ENCODE measurements at regions not wholly inside any gene's neighbourhood (a gene's known extent, or its start where the extent isn't known, plus 50 kb on each side); places are given as distances from the start of the nearest gene placed in this dataset.

DNA sequence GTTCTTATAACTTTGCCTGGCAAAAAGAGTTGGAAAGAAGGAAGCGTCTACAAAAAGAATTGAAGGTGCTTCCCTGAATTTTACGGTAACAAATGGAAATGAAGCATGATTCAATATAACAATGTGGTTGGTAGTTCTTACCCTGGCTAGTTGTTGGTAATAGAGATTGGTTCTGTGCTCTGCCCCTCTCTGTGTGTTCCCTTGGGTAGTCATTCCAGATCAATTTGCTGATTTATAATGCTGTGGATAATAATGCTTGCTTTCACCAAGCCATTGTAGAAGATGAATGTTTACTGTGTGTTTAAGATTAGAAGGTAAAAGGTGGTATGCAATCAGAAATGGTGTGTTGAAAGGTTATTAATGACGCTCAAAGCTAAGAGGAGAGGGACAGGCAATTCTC, 577.8 kb upstream of the NXPH2 start:
- H3K36me3 ChIP-seq, result no peaks in the 10 kb centered on the region
- intact Hi-C loops (cut with DNase I), result no loop called here
- H3K4me1 ChIP-seq, result no peaks in the 10 kb centered on the region
- no peak for DNase-seq (ENCODE audit: extremely low spot score)
- 92% methylated on average over 3 of the region's 3 CpGs for WGBS
- H3K4me3 ChIP-seq, result no peak overlapping the region
- no peaks in the 10 kb centered on the region for H3K9me3 ChIP-seq
- H3K27me3 ChIP-seq, result no peaks in the 10 kb centered on the region
- no peak overlapping the region for H3K27ac ChIP-seq (replicated peaks in 1 of 4)
- TF ChIP-seq POLR2A (IDR thresholded peaks at IDR 0.05; ENCODE audit: low read depth) (no peak), EP300 (IDR thresholded peaks at IDR 0.05) (no peak), POLR2AphosphoS5 (IDR thresholded peaks at IDR 0.05) (no peak)
- TF ChIP-seq, protein P1, sequence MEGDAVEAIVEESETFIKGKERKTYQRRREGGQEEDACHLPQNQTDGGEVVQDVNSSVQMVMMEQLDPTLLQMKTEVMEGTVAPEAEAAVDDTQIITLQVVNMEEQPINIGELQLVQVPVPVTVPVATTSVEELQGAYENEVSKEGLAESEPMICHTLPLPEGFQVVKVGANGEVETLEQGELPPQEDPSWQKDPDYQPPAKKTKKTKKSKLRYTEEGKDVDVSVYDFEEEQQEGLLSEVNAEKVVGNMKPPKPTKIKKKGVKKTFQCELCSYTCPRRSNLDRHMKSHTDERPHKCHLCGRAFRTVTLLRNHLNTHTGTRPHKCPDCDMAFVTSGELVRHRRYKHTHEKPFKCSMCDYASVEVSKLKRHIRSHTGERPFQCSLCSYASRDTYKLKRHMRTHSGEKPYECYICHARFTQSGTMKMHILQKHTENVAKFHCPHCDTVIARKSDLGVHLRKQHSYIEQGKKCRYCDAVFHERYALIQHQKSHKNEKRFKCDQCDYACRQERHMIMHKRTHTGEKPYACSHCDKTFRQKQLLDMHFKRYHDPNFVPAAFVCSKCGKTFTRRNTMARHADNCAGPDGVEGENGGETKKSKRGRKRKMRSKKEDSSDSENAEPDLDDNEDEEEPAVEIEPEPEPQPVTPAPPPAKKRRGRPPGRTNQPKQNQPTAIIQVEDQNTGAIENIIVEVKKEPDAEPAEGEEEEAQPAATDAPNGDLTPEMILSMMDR (IDR thresholded peaks at IDR 0.05), result no peak

DNA sequence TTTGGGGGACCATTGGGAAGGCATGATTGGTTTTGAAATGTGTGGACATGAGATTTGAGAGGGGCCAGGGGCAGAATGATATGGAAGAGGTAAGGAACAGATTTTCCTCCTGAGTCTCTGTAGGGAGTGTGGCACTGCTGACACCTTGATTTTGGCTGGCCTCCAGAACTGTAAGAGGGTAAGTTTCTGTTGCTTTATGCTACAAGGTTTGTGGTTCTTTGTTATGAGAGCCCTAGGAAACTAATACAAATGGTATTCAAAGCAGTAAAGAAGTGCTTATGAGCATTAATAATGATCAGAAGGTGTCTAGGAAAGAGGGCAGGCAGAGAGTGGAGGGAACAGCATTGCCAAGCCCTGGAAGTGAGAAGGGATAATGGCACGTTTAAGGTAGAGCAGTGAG, 574.3 kb upstream of the NXPH2 start:
- no peaks in the 10 kb centered on the region for H3K4me1 ChIP-seq
- no peak for DNase-seq (ENCODE audit: extremely low spot score)
- H3K36me3 ChIP-seq, result no peaks in the 10 kb centered on the region
- intact Hi-C loops (cut with DNase I), result no loop called here
- TF ChIP-seq, protein P1 (IDR thresholded peaks at IDR 0.05), result no peak
- no peak overlapping the region for H3K4me3 ChIP-seq
- H3K9me3 ChIP-seq, result no peaks in the 10 kb centered on the region
- WGBS, result 48% methylated on average over 1 of the region's 1 CpG
- no peaks in the 10 kb centered on the region for H3K27me3 ChIP-seq
- H3K27ac ChIP-seq (replicated peaks in 1 of 4), result no peak overlapping the region

DNA sequence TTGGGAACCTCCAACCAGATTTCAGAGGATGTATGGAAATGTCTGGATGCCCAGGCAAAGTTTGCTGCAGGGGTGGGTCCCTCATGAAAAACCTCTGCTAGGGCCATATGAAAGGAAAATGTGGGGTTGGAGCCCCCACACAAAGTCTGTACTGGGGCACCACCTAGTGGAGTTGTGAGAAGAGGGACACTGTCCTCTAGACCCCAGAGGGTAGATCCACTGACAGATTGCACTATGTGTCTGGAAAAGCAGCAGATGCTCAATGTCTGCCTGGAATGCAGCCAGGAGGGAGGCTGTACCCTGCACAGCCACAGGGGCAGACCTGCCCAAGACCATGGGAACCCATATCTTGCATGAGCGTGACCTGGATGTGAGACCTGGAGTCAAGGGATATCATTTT, 573.7 kb upstream of the NXPH2 start:
- Histone ChIP-seq H3K27me3 (no peaks in the 10 kb centered on the region), H3K36me3 (no peaks in the 10 kb centered on the region), H3K4me3 (no peak overlapping the region), H3K9me3 (no peaks in the 10 kb centered on the region), H3K27ac (replicated peaks in 1 of 4) (no peak overlapping the region), H3K4me1 (no peaks in the 10 kb centered on the region)
- intact Hi-C loops (cut with DNase I), result no loop called here
- 100% methylated on average over 1 of the region's 1 CpG for whole genome bisulfite sequencing
- no peak for TF ChIP-seq POLR2A (IDR thresholded peaks at IDR 0.05; ENCODE audit: low read depth)
- TF ChIP-seq EP300 (IDR thresholded peaks at IDR 0.05), result no peak
- TF ChIP-seq, protein P1 (IDR thresholded peaks at IDR 0.05), result no peak
- no peak for TF ChIP-seq POLR2AphosphoS5 (IDR thresholded peaks at IDR 0.05)
- no peak for DNase-seq (ENCODE audit: extremely low spot score)

DNA sequence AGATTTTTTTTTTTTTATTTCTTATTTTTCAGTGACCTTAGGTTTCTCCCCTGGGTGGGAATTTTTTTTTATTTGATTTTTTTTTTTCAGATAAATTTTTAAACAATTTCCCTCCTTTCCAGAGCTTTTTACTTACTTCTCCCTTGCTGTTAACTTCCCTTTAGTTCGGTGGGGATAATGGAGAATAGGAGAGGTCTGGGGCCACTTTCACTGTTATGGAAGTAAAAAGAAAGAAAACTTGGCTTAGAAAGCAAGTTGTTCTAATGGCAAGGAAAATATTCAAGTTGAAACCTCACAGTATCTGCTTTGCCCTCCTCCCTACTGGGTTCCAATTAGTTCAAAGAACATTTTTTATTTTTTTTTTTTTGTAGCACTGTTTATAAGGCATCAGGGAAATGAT, 537.1 kb upstream of the NXPH2 start:
- no peaks in the 10 kb centered on the region for H3K27me3 ChIP-seq
- no peaks in the 10 kb centered on the region for H3K4me1 ChIP-seq
- WGBS, result 55% methylated on average over 1 of the region's 1 CpG
- H3K4me3 ChIP-seq, result no peak overlapping the region
- TF ChIP-seq POLR2A (IDR thresholded peaks at IDR 0.05; ENCODE audit: low read depth), result no peak
- TF ChIP-seq, protein P1 (IDR thresholded peaks at IDR 0.05), result no peak
- no peak for TF ChIP-seq POLR2AphosphoS5 (IDR thresholded peaks at IDR 0.05)
- no peak for TF ChIP-seq EP300 (IDR thresholded peaks at IDR 0.05)
- DNase-seq (ENCODE audit: extremely low spot score), result no peak
- intact Hi-C loops (cut with DNase I), result no loop called here
- H3K27ac ChIP-seq (replicated peaks in 1 of 4), result no peak overlapping the region
- H3K36me3 ChIP-seq, result no peaks in the 10 kb centered on the region
- no peaks in the 10 kb centered on the region for H3K9me3 ChIP-seq

DNA sequence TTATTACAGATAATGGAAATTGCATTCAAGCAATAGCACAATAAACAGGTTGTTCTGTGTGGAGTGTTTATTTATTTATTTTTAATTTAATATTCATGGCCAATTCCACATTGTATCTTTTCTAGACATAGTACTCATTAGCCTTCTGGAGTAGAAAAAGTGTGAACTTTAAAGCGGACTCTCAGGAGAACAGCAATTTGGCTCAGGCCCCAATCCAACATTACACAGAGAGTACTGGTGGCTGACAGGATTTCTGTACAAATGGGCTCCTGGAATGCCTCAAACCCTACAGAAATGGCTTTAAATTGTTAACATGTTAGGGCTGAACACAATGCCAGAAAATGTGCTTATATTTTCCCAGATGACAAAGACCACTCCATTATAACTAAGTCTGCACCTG, 533.9 kb upstream of the NXPH2 start:
- 83% methylated on average over 1 of the region's 1 CpG for WGBS

More for the DNA sequence above, 533.9 kb upstream of the NXPH2 start:
- Histone ChIP-seq H3K9me3 (no peaks in the 10 kb centered on the region), H3K4me1 (no peaks in the 10 kb centered on the region), H3K36me3 (no peaks in the 10 kb centered on the region), H3K4me3 (no peak overlapping the region), H3K27me3 (no peaks in the 10 kb centered on the region), H3K27ac (replicated peaks in 1 of 4) (no peak overlapping the region)
- no peak for DNase-seq (ENCODE audit: extremely low spot score)
- no peak for TF ChIP-seq POLR2A (IDR thresholded peaks at IDR 0.05; ENCODE audit: low read depth)
- TF ChIP-seq, protein P1 (IDR thresholded peaks at IDR 0.05), result no peak
- TF ChIP-seq EP300 (IDR thresholded peaks at IDR 0.05), result no peak
- TF ChIP-seq POLR2AphosphoS5 (IDR thresholded peaks at IDR 0.05), result no peak
- intact Hi-C loops (cut with DNase I), result no loop called here

All from esophagus muscularis mucosa (tissue), 4 donors.